HG02763 (cell line): ENCODE measurements at regions not wholly inside any gene's neighbourhood (a gene's known extent, or its start where the extent isn't known, plus 50 kb on each side); places are given as distances from the start of the nearest gene placed in this dataset.

Experiments used
- ATAC-seq: cut with Tn5 transposase; IDR thresholded peaks from one replicate; pipeline ENCODE4 v1.9.1; 2021; ENCODE audit warnings: mild to moderate bottlenecking, moderate library complexity; ENCODE audit not compliant: unreplicated experiment

DNA sequence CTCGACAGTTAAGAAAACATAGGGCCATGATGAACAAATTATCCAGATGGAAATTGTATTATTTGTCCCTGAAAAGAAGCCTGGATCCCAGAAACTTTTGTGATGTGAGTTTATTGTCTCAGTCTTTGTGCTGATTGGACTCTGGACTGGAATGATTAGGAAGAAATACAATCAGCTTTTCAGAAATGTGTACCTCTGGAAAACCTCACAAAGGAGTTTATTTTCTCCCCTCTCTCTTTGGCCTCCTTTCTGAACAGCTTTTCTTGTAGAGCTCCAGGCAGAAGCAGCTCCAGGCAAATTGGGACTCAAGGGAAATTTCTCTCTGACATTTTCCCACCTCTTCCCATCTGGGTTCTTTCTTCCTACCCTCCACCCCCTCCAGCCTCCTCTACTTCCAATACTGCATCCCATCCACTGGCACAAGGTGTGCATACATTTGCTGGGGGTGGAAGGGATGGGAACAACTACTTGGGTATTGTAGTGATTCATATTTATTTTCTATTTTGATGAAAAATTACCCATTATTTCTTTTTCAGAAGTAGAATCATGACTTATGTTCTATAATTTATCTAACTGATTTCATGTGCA, 119.7 kb downstream of the CD47 start:
- ATAC-seq = no peak

DNA sequence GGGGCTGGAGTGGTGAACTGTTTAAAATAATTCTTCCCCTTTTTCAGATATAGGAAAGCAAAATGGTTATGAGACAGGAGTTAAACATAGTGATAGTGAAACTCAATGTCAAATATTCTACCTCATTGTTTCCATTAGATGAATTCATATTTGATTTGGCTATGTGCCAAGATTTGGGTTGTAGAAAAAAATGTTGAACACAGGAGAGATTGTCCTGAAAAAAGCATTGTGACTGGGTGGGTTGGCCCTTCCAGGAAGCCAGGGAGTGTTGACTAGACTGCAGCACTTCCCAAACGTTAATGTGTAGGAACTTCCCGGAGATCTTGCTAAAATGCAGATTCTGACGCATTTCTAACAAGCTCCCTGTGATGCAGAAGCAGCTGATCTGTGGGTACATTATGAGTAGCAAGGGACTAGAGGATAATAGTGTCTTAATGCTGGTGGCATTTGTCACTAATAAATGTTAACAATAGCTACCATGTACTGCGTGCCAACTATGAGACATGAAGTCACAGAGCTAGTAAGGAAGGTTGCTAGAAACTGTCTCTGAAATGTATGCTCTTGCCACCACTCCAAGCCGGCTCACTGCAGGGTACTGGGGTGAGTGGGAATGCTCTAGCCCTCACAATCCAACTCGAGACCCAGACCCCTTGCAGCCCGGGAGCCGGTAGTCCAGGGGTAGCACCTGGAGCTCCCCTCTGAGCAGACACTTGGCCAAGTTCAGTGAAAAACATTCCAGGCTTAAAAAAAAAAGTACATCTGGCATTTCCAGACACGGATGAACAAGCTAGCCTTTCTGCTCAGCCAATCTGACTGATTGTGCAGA, 120.6 kb downstream of the CD47 start:
- ATAC-seq = no peak

DNA sequence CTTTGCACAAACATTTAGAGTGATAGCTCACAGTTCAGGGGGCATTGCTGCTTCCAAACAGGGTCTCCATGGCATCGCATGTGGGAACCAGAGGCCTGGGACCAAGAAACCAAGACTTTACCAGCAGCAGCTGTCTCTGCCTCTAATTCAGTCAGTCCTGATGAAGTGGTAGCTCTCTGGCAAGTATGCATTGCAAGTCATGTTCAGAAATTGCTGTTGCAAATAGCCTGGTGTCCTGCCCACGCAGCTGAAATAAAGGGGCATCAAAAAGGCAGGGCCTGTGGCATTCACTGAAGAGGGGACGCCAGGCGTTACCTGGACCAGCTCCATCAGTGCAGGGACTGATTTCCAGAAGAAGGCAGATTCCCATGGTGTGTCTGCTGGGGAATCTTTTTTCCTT, 121.3 kb downstream of the CD47 start:
- ATAC-seq = no peak

DNA sequence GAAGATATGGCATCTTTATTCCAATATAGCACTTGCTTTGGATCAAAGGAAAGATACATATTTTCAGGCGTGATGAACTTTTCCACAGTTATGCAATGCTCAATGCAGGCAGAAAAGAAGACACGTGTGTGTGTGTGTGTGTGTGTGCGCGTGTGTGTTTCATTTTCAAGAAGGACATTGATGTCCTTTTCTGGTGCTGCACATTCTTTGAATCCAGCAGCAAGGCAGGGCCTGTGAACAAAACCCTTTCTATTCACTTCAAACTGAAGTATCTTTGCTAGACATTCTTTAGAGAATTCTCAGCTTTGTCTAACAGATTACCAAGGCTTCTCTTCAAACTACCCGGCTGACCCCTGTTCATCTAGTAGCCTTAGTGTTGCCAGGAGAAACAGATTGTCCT, 124.6 kb downstream of the CD47 start:
- ATAC-seq = no peak

DNA sequence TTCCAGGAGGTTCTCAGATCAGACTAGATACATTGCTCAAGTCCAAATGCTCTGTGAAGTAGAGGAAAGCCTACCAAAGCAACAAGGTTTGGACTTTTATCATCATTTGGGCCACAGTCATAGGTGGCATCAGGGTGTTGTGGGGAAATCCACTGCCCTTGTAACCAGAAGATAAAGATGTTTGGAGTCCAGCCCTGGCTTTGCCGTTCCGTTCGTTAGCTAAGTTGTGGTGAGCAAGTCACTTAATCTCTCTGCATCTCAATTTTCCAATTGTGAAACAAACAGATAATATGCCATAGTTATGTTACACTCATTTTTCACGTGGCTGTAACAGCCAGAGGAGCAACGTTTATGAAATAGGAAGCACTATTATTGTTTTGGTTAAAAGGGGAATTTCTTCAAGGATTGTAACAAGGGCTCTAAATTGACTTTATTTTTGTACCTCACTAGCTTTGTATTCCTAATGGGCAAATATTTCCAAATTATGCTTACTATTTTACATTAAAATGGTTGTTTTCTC, 125.6 kb downstream of the CD47 start:
- no peak for ATAC-seq

DNA sequence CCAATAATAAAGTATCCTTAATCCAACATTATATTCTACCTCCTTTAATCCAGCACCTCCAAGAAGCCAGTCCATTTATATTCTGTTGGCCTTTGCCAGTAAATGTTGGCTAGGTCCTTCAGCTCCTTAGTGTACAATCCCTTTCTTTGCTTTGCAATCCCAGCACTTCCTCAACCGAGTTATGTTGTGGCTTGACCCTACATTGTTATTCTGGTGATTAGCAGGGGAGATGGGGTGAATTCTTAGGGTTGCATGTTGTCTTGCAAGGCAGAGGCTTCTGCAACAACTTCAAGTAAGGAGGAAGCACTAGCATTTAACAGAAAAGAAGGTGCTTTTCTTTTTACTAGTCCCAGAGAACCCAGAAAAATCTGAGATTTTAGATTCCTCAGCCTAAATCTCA, 127.2 kb downstream of the CD47 start:
- ATAC-seq = no peak

DNA sequence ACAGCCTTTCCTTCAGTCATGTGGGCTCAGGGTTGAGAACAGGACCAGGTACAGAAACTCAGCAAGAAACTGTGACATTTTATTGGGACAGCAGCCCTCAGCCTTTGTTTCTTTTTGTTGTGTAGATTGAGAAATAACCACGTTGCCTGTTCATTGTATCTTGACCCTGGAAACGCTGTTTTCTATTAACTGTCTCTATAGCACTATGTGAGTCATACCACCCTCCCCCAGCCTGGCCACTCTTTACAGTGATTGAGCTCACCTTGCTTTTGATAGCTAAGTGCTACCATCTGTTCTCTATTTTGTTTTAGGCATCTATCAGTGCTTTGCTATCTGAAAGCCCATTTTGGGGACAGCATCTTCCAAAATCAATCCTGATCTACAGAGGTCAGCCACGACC, 127.9 kb downstream of the CD47 start:
- ATAC-seq = no peak

DNA sequence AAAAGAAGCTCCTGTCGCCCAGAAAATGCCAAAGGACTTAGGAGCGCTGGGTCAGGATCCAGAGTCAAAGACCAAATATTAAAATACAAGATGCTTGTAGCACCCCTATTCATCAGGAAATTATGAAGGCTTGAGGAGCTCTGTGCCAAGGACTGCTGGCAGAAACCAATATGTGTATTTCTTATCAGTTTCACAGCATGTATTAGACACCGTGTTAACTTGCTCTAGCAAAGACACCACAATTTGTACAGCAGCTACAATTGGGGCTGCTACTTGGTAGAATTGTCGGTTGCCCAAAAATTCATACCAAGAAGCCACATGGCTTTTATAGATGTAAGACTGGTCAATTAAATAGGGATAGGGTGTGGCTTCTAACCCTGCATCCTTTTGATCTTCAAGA, 128.8 kb downstream of the CD47 start:
- no peak for ATAC-seq

DNA sequence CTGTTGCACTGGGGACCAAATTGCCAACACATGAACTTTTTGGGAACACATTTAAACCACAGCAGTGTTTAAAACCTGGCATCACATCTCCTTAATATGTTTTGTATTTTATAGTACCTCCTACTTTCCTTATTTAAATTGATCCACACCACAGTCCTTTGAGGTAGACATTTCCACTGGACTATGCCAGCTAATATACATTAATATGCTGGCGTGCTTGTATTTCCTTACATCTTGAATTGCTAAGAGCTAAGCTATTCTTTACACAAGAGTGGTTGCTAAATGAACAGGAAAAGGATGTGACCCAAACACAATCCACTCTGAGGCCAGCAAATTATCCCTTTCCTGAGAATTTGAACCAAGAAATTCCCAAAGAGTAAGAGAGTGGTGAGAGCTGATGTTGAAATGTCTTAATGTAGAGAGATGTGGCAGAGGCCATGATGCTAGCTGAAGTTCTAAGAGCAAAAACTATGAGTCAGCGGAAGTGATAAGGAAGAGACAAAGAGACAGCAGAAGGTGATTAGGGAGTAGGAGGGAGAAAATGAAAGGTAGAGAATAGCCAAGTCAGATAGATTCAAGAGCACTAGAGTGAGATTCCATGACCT, 131.2 kb downstream of the CD47 start:
- no peak for ATAC-seq

DNA sequence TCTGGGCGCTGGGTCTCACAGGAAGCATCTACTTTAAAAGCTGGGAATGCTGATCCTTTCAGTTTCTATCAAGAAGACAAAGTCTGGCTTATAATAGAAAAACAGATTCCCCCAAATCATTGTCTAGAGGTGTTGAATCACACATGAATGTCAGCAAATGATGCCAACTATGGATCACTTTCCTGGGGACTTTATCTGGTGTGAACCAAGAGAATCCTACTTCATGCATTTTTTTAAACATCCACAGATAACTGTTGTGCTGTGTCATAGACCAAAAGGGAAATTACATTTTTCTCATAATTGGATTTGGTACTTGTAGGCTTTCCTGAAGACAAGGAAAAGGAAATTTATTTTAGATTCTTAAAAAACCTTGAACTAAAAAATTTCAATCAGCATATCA, 132.7 kb downstream of the CD47 start:
- no peak for ATAC-seq

DNA sequence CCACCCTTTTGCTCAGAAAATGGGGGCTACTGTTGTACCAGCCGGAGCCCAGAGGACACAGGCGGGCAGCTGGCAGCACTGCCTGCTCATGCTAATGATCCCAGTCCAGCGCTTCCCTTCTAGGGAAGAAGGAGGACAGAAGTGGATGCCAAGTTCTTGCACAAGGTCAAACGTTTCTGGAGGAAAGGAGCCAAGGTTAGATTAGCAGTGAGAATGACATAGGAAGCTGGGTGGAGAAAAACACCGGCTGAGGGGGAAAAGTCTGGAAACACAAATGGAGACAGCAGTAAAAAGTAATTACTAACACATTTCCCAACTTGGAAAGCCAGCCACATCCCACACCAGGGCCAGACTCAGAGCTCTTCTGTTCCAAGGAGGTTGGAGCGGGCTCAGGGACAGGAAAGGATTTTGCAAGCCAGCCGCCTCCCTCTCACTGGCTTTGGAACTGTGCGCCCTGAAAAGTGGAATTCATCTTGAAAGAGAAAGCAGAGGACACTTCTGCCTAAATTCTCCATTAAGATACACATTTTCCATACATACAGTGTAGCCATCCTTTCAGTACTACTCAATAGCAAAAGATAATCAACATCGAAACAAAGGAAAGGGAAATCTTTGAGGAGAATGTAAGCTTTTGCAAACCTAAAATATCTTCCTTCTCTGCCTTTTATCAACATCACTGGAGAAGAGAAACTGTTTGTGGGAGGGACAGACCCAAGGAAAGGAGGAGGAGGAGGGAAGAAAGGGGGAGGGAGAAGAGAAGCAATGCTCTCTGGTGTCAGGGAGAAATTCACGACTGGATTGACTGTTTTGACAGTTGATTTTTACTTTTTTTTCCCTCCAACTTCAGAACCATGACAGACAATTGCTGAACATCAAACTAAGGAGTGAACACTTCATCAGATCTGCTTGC, 133.6 kb downstream of the CD47 start:
- no peak for ATAC-seq

DNA sequence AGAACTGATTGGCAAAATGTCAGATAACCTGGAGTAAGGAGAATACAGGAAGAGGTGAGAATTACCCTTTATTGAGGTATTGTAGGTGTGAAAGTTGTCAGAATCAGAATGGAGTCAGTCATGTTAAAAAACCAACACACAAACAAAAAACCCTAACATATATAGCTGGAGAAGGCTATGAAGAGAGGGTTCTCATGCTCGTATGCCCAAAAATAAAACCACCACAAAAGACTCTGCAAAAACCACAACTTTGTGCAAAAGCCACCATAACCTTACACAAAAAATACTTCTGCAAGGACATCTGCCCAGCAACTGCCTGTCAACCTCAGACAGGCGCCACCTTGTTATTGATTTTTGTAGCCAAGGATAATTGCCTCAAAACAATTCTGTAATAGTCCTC, 136.0 kb downstream of the CD47 start:
- no peak for ATAC-seq

DNA sequence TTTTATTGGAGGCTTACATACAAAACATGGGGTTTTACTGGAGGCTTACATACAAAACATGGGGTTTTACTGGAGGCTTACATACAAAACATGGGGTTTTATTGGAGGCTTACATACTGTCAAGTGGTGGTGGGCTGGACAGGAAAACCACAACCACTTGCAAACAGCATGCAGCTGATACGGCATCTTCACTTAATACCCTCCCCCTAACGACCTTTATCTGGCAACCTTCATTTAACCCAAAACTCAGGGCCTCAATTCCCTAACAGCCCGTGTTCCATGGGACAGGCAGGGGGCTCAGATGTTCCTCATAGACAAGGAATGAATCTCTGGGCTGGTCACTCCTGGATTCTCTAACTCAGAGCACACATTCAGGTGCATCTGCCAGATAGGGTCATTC, 137.1 kb downstream of the CD47 start:
- no peak for ATAC-seq

DNA sequence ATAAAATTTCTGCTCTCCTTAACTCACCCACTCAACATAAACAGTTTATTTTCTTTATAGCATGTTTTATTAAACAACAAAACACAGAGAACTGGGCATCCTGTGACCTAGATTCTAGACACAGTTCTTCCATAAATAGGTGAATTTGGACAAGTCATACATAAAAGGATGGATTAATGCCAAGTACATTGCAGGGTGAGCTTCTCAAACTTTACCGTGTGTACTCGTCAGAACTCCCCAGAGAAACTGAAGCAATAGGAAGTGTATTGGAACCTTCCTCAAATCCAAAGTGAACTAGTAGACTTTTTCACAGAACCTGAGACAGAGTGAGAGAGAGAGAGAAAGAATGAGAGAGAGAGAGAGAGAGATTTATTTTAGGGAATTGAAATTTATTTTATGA, 139.7 kb downstream of the CD47 start:
- ATAC-seq = no peak

DNA sequence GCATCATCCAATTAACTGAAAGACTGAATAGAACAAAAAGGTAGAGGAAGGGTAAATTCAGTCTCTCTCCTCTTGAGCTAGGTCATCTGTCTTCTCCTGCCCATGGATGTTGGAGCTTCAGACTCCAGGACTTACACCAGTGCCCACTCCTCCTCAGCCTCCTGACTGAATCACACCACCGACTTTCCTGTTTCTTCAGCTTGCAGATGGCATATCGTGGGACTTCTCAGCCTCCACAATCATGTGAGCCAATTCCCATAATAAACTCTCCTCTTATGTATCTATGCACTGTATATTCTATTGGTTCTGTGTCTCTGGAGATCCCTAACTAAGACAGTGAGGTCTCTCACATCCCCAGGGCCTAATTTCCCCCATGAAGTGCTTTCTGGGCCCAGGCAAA, 140.4 kb downstream of the CD47 start:
- no peak for ATAC-seq

DNA sequence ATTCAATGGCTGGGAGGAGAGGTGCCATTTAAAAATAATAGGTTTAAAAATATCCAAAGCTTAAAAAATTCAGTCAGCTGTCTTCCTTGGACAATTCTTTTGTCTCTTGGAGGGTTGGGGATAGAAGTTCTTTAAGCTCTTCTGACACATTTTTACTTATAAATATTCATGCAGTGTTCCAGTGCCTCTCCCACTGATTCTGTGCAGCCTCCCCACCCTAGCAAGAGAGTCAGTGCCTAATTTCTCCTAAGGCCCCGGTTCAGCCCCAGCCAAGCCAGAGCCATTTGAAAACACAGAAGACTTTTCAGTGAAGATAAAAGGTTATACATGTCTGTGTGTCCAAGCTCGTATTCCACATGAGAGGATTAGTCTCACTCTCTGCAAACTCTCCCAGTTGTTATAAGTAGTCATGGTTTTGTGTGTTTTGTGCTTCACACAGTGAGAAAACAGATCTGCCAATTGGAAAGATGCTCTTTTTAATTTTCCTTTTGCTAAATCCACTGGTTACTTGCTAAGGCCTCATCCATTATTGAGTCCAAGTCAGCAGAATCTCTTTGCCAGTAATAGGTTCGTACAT, 141.3 kb downstream of the CD47 start:
- ATAC-seq = no peak

DNA sequence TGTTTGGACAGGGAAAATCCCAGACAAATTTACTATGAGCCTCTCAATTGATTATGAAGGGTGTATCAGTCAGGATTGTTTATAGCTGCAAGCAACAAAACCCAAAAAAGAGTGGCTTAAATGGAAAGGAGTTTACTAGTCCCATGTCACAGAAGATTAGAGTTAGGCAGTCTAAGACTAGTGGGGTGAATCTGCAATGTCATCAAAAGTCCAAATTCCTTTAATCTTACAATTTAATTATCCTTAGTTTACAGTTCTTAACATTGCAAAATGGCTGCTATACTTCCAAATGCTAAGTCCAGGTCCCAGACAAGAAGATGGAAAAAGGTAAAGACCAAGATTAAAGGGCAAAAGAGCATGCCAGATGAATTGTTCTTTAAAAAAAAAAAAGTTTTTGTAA, 143.6 kb downstream of the CD47 start:
- no peak for ATAC-seq

DNA sequence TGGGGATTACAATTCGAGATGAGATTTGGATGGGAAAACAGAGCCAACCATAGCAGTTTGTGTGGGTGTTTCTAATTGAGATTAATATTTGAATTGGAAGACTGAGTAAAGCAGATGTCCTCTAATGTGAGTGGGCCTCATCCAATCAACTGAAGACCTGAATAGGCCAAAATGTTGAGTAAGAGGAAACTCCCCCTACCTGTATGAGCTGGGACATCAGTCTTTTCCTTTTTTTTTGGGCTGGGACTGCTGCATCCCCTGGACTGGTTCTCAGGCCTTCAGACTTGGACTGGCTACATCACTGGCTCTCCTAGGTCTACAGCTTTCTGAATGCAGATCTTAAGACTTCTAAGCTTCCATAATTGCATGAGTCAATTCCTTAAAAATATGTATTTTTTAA, 144.1 kb downstream of the CD47 start:
- no peak for ATAC-seq

DNA sequence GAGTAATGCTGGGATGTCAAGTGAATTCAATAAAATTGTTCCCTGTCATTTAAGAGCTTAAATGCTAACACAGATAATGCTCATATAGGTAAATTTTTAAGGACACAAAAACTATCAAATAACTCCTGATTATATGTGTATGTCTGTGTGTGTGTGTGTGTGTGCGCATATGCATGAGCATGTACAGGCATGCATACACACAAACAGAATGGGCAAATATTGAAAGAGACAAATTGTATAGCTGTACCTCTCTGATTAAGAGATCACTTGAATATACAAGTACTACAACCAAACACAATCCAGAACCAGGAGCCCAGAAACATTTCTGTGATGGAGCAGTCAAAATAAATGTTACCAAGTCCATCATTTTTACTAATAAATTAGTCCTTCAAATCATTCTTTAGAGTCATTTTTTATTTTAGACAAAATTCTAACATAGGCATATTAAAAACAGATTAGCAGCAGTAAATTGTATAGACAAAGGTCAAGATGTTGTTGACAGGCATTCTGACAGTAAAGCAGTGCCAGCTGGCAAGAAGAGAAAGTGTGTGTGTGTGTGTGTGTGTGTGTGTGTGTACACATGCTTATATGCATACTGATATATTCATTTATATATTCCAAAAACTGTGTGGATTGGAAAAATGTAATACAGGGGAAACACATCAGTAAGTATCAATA, 145.3 kb downstream of the CD47 start:
- no peak for ATAC-seq

DNA sequence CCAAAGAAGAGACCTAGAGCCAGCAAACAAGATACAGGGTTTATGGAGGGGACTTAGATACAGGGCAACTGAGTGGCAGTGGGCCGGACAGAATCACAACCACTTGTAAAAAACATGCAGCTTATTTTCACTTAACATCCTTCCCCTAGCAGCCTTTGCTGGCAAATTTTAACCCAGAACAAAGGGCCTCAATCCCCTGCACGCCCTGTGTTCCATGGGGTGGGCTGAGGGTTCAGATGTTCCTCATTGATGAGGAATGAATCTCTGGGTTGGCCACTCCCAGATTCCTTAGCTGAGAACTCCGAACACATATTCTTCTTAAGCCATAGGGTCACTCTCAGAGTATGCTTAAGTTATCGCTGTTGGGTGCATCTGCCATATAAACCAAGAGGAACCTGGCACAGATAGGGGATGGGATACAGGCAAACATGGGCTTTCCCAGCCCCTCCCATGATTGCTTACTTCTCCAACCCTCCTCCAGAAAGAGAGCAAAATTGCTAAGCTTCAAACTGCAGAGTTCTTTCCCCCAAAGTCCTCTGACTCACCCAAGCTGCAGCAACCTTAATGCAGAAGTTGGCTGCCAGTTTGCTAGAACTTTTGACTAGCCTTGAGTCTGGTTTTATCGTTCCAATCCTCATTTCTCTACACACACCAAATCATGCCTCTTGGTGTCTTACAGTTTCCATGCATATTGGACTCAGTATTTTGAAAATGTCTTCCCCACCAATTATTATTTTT, 146.9 kb downstream of the CD47 start:
- no peak for ATAC-seq
